Stimulated activated CD4-positive, alpha-beta T cell treated with anti-CD3 and anti-CD28 coated beads, Interleukin-4, amount 100 ng/mL, for 1 hour (primary cell): ENCODE measurements at regions not wholly inside any gene's neighbourhood (a gene's known extent, or its start where the extent isn't known, plus 50 kb on each side); places are given as distances from the start of the nearest gene placed in this dataset.

Experiments used
- DNase-seq: peaks from one replicate; pipeline ENCODE4 v3.0.0-alpha.2; 2020

DNA sequence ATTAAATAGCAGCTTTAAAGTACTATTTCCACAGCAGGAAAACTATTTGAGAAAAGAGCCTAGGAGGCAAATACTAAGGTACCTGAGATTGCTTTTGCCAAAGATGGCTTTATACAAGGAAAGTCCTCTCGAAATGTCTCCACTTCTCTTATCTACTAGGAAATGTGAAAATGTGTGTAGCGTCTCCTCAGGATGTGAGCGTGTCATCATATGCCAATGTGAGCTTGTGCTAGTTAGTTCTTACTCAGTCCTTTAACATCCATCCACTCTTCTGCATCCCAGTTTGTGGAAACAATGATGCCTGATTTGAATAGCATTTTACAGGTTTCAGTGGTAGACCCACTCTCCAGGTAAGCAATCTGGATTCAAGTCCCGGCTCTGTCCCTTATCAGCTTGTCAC, 421.0 kb downstream of the DYNC2H1 start:
- no peak for DNase-seq

DNA sequence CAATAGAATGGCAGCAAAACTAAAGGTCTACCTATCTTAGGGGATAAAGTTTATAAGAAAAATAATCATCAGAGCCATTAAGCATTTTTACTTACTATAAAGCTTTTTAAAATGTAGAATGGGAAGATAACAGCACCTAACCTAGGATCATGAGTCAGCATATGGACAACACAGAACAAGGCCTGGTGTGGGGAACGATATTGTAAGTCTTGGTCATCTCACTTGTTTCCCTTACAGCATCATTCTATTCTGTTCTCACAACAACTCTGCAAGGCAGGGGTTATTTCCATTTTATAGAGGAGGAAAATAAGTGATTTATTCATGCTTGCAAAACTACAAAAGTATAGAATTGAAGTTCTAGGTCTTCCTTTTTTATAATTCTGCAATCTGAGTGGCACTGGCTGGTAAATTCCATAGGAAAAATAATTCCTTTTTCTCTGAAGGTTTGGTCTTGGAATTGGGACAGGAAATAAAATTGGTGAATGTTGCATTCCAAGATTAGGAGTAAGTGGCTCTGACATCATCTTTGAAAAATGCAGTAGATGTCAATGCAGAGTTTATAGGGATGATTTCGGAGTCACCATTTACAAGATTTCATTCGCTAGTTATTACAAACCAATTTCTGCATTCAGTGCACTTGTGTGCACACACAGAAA, 423.0 kb downstream of the DYNC2H1 start:
- no peak for DNase-seq

DNA sequence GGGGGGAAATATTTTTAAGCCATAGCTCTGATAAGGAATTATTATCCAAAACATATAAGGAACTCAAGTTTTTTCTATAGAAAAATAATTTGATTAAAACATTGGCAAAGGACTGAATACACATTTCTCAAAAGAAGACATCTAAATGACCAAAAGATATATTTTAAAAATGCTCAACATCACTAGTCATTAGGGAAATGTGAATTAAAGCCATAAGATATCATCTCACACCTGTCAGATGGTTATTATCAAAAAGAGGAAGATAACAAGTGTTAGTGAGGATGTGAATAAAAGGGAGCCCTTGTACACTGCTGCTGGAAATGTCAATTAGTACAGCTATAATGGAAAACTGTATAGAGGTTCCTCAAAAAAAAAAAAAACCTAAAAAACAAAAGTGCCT, 425.0 kb downstream of the DYNC2H1 start:
- DNase-seq: no peak

GRCh38 chr11:103534959-103535358, 425.7 kb downstream of the DYNC2H1 start:
- DNase-seq: no peak

GRCh38 chr11:103536335-103536722, 427.1 kb downstream of the DYNC2H1 start:
- DNase-seq: no peak

- DNase-seq: no peak
Observed at GRCh38 chr11:103537904-103538502, 428.8 kb downstream of the DYNC2H1 start.

- no peak for DNase-seq
Observed at GRCh38 chr11:103539166-103539565, 429.9 kb downstream of the DYNC2H1 start.

- DNase-seq: no peak
Observed at GRCh38 chr11:103541186-103541795, 432.1 kb downstream of the DYNC2H1 start.

DNA sequence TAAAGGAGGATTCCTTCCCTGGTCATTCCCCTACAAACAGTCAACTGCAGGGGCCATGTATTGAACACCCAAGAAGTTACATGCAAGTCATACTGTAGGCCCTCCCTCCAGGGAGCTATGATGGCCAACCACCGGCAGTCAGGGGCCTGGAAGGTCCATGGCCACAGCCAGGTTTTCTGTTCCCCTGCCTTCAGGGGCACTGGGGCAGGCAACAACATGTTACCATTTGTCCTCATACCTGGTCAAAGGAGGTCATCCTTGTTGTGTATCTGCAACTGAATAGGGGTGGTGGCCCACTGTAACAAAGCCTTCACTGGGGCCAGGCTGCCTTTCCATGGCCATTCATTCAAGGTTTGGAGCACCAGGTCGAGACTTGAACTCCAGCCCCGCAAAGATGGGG, 433.6 kb downstream of the DYNC2H1 start:
- DNase-seq: no peak

- no peak for DNase-seq
Observed at GRCh38 chr11:103543456-103543855, 434.2 kb downstream of the DYNC2H1 start.

DNA sequence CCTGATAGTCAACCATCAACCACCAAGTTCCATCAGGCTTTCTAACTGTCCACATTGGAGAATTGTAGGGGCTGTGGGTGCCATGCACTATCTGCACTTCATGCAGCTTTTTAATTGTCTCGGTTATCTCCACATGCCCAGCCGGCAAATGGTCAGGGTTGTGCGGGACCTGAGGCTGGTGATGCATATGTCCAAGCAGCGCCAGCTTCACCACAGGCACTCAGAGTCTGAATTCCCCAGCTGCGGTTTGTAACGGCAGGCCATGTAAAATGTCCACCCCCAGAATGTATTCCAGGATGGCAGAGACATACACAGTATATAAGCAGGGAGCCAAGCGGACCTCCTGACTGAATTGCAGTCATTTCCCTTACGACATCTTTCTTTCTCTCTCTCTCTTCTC, 435.6 kb downstream of the DYNC2H1 start:
- DNase-seq: no peak

DNA sequence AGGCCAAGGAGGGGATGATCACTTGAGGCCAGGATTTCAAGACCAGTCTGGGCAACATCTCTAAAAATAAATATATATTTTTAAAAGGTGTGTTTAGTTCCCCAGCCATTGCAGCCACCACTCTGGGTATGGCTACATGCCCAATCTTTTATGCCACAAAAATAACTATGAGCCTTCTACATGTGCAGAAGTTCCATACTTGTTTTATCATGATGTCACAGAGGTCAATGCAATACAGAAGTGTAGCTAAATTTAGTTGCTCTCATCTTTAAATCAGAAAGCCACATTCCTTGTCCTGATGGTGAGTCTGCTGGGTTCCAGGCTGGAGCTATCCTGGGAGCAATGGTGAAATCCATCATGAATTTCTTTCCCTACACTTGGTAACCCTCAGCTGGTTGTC, 436.3 kb downstream of the DYNC2H1 start:
- no peak for DNase-seq

DNA sequence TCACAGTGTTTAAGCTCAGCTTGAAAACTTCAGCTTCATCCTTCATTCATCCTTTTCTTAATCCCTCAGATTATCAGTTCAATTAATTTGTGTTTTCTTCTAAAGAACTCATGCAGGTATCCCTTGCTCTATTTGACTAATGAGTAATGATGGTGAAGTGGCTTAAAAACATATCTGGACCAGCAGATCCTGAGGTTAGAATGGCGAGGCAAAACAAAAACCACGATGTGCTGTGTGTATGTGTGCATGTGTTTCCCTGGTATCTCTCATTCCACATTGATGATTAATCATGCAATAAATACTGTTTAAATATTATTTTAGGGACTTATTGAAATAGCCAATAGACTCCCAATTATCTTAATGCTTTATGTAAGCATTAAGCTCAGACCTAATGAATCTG, 437.0 kb downstream of the DYNC2H1 start:
- DNase-seq: no peak

DNA sequence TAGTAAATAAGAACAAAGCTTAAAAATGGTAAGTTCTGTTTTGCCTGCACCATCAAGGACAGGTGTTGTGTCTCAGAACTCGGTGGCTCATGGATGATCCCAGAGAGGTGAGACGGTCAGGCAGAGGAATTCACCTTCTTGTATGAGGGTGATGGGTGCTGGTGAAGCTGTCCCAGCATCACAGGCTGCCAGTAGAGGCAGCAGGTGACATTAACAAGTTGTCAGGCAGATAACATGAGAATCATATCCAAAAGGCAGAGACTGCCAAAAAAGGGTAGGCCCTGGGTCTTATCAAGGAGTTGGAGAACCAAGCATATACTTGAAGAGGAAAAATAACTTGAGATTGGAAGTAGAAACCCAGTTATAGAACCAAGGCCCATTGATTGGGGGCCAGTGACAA, 437.8 kb downstream of the DYNC2H1 start:
- DNase-seq: no peak

DNA sequence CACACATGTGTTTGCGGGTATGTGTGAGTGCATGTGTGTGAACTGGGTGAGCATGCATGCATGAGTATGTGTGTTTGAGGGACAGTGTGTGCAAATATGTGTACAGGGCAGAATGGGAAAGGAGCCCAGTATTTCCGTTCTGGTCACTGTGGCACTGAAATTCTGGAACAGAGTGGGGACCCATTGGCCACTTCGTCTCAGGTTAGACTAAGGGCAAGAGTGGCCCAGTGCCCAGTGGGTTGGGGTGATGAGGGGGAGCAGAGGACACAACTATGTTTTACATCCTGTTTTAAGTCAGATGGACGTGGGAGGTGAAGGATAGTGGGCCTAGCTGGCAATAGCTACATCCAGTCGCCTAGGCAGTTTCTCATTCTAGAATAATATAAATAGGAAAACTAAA, 438.5 kb downstream of the DYNC2H1 start:
- DNase-seq: no peak

GRCh38 chr11:103548838-103549237, 439.6 kb downstream of the DYNC2H1 start:
- no peak for DNase-seq

DNA sequence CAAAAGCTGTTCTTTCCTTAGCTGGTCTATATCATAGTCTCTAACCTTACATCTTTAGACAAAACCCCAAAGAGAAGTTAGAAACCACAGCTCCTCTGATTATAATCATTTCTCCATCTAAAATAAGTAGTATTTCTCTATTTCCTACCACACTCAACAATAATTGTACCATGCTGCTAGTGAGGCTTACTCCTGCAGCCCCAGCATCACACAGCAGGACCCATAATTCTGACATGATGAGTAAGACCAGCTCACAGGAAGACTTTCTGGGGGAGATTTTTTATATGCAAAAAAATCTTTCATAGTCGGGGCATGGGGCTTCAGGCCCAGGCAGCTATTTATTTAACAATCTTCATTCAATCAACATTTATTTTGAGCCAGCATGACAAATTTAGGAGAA, 441.6 kb downstream of the DYNC2H1 start:
- no peak for DNase-seq

DNA sequence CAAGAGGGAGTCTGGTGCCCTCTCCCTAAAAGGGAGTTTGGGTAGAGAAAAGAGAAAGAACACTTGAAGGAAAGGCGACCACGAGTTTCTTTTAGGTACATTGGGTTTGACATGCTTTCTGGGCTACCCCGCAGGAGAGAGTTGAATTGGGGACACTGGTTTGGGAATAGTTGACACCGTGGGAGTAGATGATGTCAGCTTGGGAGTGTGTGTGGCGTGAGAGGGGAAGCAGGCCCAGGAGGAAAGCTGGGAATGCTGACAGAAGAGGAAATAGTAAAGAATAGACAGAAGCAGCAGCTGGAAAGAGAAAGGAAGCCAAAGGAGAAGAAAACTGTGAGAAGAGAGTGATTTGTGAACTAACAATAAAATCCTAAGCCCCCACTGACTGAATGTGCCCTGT, 442.9 kb downstream of the DYNC2H1 start:
- no peak for DNase-seq

DNA sequence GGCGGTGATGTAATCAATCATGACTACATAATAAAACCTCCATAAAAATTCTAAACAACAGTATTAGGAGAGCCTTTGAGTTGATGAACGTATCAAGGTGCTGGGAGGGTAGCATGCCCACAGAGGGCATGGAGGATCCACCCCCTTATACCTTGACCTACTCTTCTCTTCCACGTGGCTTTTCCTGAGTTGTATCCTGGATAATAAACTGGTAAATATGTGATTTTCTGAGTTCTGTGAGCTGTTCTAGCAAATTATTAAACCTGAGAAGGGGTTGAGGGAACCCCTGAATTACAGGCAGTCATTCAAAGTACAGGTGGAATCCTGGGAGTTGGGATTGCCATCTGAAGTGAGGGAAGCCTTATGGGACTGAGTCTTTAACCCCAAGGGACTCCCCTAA, 446.9 kb downstream of the DYNC2H1 start:
- no peak for DNase-seq

DNA sequence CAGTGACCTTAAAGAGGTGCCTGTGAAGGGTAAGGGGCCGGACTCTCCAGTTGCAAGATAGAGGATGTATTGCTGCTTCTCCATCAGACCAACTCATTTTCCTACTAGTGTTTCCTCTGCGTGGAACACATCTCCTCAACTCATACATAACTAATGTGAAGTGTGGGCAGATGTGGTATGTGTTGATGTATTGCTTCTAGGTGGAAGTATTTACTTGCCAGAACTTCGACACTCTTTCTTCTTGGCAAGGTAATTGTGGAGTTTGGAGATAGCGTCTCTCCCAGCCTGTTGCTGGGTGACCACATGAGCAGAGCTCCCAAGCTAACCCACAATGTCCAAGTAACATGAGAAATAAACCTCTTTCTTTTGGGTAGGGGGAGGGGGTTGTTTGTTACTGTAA, 456.9 kb downstream of the DYNC2H1 start:
- DNase-seq: no peak

GRCh38 chr11:103581760-103582159, 454.7 kb upstream of the DDI1 start:
- DNase-seq: no peak

- DNase-seq: no peak
Observed at GRCh38 chr11:103582351-103582909, 454.0 kb upstream of the DDI1 start.

DNA sequence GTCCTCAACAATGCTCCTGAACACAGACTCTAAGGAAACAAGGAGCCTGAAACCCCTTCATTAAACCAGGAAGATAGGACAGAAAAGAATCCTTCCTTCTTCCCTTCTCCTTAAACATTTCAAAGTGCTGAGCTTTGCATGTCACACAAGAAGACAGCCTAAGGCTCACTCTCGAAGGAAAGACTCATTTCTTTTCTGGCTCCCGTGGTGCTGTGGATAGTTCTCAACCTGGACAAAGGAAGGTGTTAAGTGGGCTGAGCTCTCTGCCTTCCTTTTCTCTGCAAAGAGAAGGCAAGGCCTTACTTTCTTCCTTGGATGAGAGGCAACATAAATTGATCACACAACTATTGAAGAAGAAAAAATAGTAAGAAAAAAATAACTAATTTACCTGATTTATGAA, 452.4 kb upstream of the DDI1 start:
- no peak for DNase-seq

GRCh38 chr11:103584720-103585119, 451.7 kb upstream of the DDI1 start:
- no peak for DNase-seq
